ENCODE measurements at regions not wholly inside any gene's neighbourhood (a gene's known extent, or its start where the extent isn't known, plus 50 kb on each side); places are given as distances from the start of the nearest gene placed in this dataset.

- Histone ChIP-seq H2AFZ (no peak overlapping the region; the same call in 1 of the 2 replicates), H3K4me2 (no peak overlapping the region), H3K4me1 (ENCODE audit: insufficient read depth) (peaks cover 14% of the 10 kb centered on the region; the same call in 1 of the 2 replicates), H3F3A (replicated peaks; ENCODE audit: low read depth) (no peaks in the 10 kb centered on the region), H3K9me2 (ENCODE audit: insufficient read depth) (peaks cover 3% of the 10 kb centered on the region; the same call in 1 of the 2 replicates), H3K27ac (ENCODE audit: low read depth) (no peak overlapping the region), H3K36me3 (ENCODE audit: insufficient read depth) (no peaks in the 10 kb centered on the region), H3K4me3 (no peak overlapping the region), H4K20me1 (replicated peaks; ENCODE audit: insufficient read depth) (no peaks in the 10 kb centered on the region), H3K79me2 (replicated peaks; ENCODE audit: insufficient read depth) (no peaks in the 10 kb centered on the region), H3K27me3 (ENCODE audit: insufficient read depth) (no peaks in the 10 kb centered on the region)
- TF ChIP-seq JUNB (IDR thresholded peaks at IDR 0.05; ENCODE audit: unreplicated experiment) = no peak
- no peak for TF ChIP-seq EZH2phosphoT487 (IDR thresholded peaks at IDR 0.05; ENCODE audit: unreplicated experiment)
- no peak for TF ChIP-seq POLR2AphosphoS5 (IDR thresholded peaks at IDR 0.05; ENCODE audit: low read depth)
- no peak for TF ChIP-seq ETS1 (IDR thresholded peaks at IDR 0.05)
- TF ChIP-seq CREB1 (CRISPR knock-in tag; IDR thresholded peaks at IDR 0.05; ENCODE audit: low read depth) = no peak
- TF ChIP-seq REST (IDR thresholded peaks at IDR 0.05; ENCODE audit: unreplicated experiment) = no peak
- no peak for TF ChIP-seq ZNF331 (CRISPR knock-in tag; IDR thresholded peaks at IDR 0.05; ENCODE audit: low read depth)
- TF ChIP-seq ZNF462 (CRISPR knock-in tag; IDR thresholded peaks at IDR 0.05) = no peak
- no peak for TF ChIP-seq STAT1 (IDR thresholded peaks at IDR 0.05; ENCODE audit: unreplicated experiment)
- no peak for TF ChIP-seq ZNF114 (CRISPR knock-in tag; IDR thresholded peaks at IDR 0.05)
- no peak for TF ChIP-seq EZH2 (IDR thresholded peaks at IDR 0.05; ENCODE audit: low read depth, unreplicated experiment)
- TF ChIP-seq CTCF (conservative IDR thresholded peaks at IDR 0.05; ENCODE audit: low read depth in 2 of 2) = no peak
- TF ChIP-seq NANOG (IDR thresholded peaks at IDR 0.05; ENCODE audit: borderline replicate concordance) = no peak
- no peaks in the 10 kb centered on the region for H3K36me3 Mint-ChIP-seq (ENCODE audit: low read depth)
- H3K27ac Mint-ChIP-seq = no peak overlapping the region
- H3K27me3 Mint-ChIP-seq (ENCODE audit: insufficient read depth, low read depth, poor library complexity) = no peaks in the 10 kb centered on the region
- H3K9me3 Mint-ChIP-seq = no peaks in the 10 kb centered on the region
- DNase-seq (ENCODE audit: low spot score) = no peak
- H3K4me3 Mint-ChIP-seq = no peak overlapping the region
- H3K4me1 Mint-ChIP-seq = peaks cover 17% of the 10 kb centered on the region
- ATAC-seq = no peak
Measured at GRCh38 chr1:112312879-112313278, 83.1 kb upstream of the CTTNBP2NL start.
